SK-N-SH (cell line): ENCODE measurements at regions not wholly inside any gene's neighbourhood (a gene's known extent, or its start where the extent isn't known, plus 50 kb on each side); places are given as distances from the start of the nearest gene placed in this dataset.

ENCODE experiments used
- CTCF ChIA-PET: fragments of 300-600, 350-600 bp; formaldehyde crosslinking; extraction: SDS; loops from one replicate; lab custom pipeline; 2021; lab: Yijun Ruan, JAX
- POLR2A ChIA-PET: fragments of 350-600 bp; sonication (Branson Sonifier 250); formaldehyde crosslinking; extraction: SDS; loops from one replicate; lab custom pipeline; 2020; ENCODE audit warnings: antibody characterized with exemption, inconsistent platforms; lab: Yijun Ruan, JAX
- DNase-seq: peaks from one replicate; pipeline ENCODE4 v3.0.0; 2012
- H2AFZ ChIP-seq: fragments of 200-600 bp; sonication (generic); 2 replicates; pipeline ENCODE4 v1.8.1; 2016; ENCODE audit warnings: antibody characterized with exemption, mild to moderate bottlenecking, low read depth
- H3F3A ChIP-seq: fragments of 200-600 bp; sonication (generic); replicated peaks from 2 replicates; pipeline ENCODE3; 2016; ENCODE audit warnings: antibody characterized with exemption, mild to moderate bottlenecking; ENCODE audit not compliant: insufficient read depth
- H3K27ac ChIP-seq, 2 experiments: fragments of 200-500 bp in 1 of 2; fragments of 200-600 bp in 1 of 2; sonication (Bioruptor generic) in 1 of 2; sonication (generic), shearing (Covaris generic) in 1 of 2; 2 replicates each; pipeline versions ENCODE4 v1.5.1 to v1.6.1; 2014 to 2016; ENCODE audit warnings: low read depth in 2 of 2, inconsistent platforms in 1 of 2, low read length in 1 of 2, mild to moderate bottlenecking in 1 of 2, mixed read lengths in 1 of 2
- H3K27me3 ChIP-seq: fragments of 200-600 bp; sonication (generic), shearing (Covaris generic); 2 replicates; pipeline ENCODE4 v1.6.1; 2016; ENCODE audit warnings: mixed run types; ENCODE audit not compliant: insufficient read depth
- H3K36me3 ChIP-seq, 2 experiments: fragments of 200-500 bp in 1 of 2; fragments of 200-600 bp in 1 of 2; sonication (Bioruptor generic) in 1 of 2; sonication (generic) in 1 of 2; replicated peaks in 1 of 2; 2 replicates each; pipeline versions ENCODE3 to v1.5.1; 2014 to 2016; ENCODE audit warnings: low read length in 1 of 2, mild to moderate bottlenecking in 1 of 2; ENCODE audit not compliant: insufficient read depth in 2 of 2, control insufficient read depth in 1 of 2
- H3K4me1 ChIP-seq, 2 experiments: fragments of 200-500 bp in 1 of 2; fragments of 200-600 bp in 1 of 2; sonication (Bioruptor generic) in 1 of 2; sonication (generic), shearing (Covaris generic) in 1 of 2; 2 replicates each; pipeline versions ENCODE4 v1.5.1 to v1.6.1; 2014 to 2016; ENCODE audit warnings: low read depth in 1 of 2, low read length in 1 of 2, mixed run types in 1 of 2; ENCODE audit not compliant: insufficient read depth in 2 of 2, control insufficient read depth in 1 of 2
- H3K4me2 ChIP-seq: fragments of 200-600 bp; sonication (generic), shearing (Covaris generic); 2 replicates; pipeline ENCODE4 v1.6.1; 2017; ENCODE audit warnings: mixed run types
- H3K4me3 ChIP-seq, 2 experiments: fragments of 200-500 bp in 1 of 2; fragments of 200-600 bp in 1 of 2; sonication (Bioruptor generic) in 1 of 2; sonication (generic), shearing (Covaris generic) in 1 of 2; 2 replicates each; pipeline versions ENCODE4 v1.5.1 to v1.8.1; 2014 to 2016; ENCODE audit warnings: low read depth in 2 of 2, inconsistent platforms in 1 of 2, low read length in 1 of 2, mild to moderate bottlenecking in 1 of 2, mixed read lengths in 1 of 2, moderate library complexity in 1 of 2
- H3K79me2 ChIP-seq: fragments of 200-600 bp; sonication (generic); 2 replicates; pipeline ENCODE4 v1.8.1; 2017; ENCODE audit warnings: mild to moderate bottlenecking; ENCODE audit not compliant: insufficient read depth
- H3K9ac ChIP-seq: fragments of 200-600 bp; sonication (generic); 2 replicates; pipeline ENCODE4 v1.6.1; 2017; ENCODE audit warnings: mixed run types
- H3K9me2 ChIP-seq: fragments of 200-600 bp; sonication (generic); 2 replicates; pipeline ENCODE4 v1.6.1; 2017; ENCODE audit warnings: mixed run types
- H3K9me3 ChIP-seq: fragments of 200-600 bp; sonication (generic); 2 replicates; pipeline ENCODE4 v1.6.1; 2017; ENCODE audit warnings: mixed run types, mild to moderate bottlenecking, moderate library complexity
- H4K20me1 ChIP-seq: fragments of 200-600 bp; sonication (generic); 2 replicates; pipeline ENCODE4 v1.6.1; 2017; ENCODE audit warnings: mild to moderate bottlenecking, mixed run types; ENCODE audit not compliant: insufficient read depth
- CHD2 ChIP-seq: fragments of 150-350 bp; IDR thresholded peaks from 2 replicates; pipeline ENCODE4 v1.6.1; 2018; ENCODE audit warnings: low read length; ENCODE audit not compliant: partially characterized antibody
- ELF1 ChIP-seq: IDR thresholded peaks from 2 replicates; pipeline ENCODE4 v1.4.0; 2012
- EP300 ChIP-seq, 2 experiments: IDR thresholded peaks; 2 replicates each; pipeline versions ENCODE4 v1.4.0 to v1.6.1; 2012; ENCODE audit warnings: borderline replicate concordance in 1 of 2, low read depth in 1 of 2, low read length in 1 of 2
- EZH2phosphoT487 ChIP-seq: fragments of 200-600 bp; sonication (generic); IDR thresholded peaks from 2 replicates; pipeline ENCODE4 v1.6.1; 2017; ENCODE audit warnings: low read depth, mixed run types, mild to moderate bottlenecking, antibody characterized with exemption, moderate library complexity, borderline replicate concordance
- FOSL2 ChIP-seq: IDR thresholded peaks from 2 replicates; pipeline ENCODE4 v1.4.0; 2012; ENCODE audit warnings: low read depth, mild to moderate bottlenecking, moderate library complexity, borderline replicate concordance
- FOXJ3 ChIP-seq: sonication (generic); formaldehyde crosslinking; IDR thresholded peaks from 2 replicates; pipeline ENCODE4 v1.5.1; 2020; ENCODE audit warnings: mild to moderate bottlenecking, missing genetic modification reagents
- FOXM1 ChIP-seq: IDR thresholded peaks from 2 replicates; pipeline ENCODE4 v1.4.0; 2012; ENCODE audit warnings: low read depth, mild to moderate bottlenecking
- GABPA ChIP-seq: IDR thresholded peaks from 2 replicates; pipeline ENCODE4 v1.4.0; 2012; ENCODE audit warnings: low read depth, mild to moderate bottlenecking
- JUND ChIP-seq: IDR thresholded peaks from 2 replicates; pipeline ENCODE4 v1.4.0; 2012
- MEF2A ChIP-seq: IDR thresholded peaks from 2 replicates; pipeline ENCODE4 v1.4.0; 2012; ENCODE audit warnings: low read depth, borderline replicate concordance
- NRF1 ChIP-seq: IDR thresholded peaks from 2 replicates; pipeline ENCODE4 v1.6.1; 2012; ENCODE audit warnings: low read depth, mild to moderate bottlenecking, low read length
- POLR2AphosphoS5 ChIP-seq: IDR thresholded peaks from 2 replicates; pipeline ENCODE4 v1.6.1; 2012; ENCODE audit warnings: low read depth, low read length
- RAD21 ChIP-seq: IDR thresholded peaks from 2 replicates; pipeline ENCODE4 v1.6.1; 2012; ENCODE audit warnings: mild to moderate bottlenecking, low read length
- RCOR1 ChIP-seq: fragments of 150-350 bp; IDR thresholded peaks from 2 replicates; pipeline ENCODE4 v1.6.1; 2017; ENCODE audit warnings: antibody characterized with exemption, low read length
- RFX5 ChIP-seq: IDR thresholded peaks from 2 replicates; pipeline ENCODE4 v1.6.1; 2012; ENCODE audit warnings: mild to moderate bottlenecking, improper control_type of control experiment, low read length
- SIN3A ChIP-seq: IDR thresholded peaks from 2 replicates; pipeline ENCODE4 v1.6.1; 2012; ENCODE audit warnings: low read depth, mild to moderate bottlenecking, low read length, moderate library complexity, borderline replicate concordance
- SMC3 ChIP-seq: IDR thresholded peaks from 2 replicates; pipeline ENCODE4 v1.6.1; 2012; ENCODE audit warnings: low read depth, low read length, improper control_type of control experiment
- TAF1 ChIP-seq: IDR thresholded peaks from 2 replicates; pipeline ENCODE4 v1.6.1; 2012; ENCODE audit warnings: low read depth, mild to moderate bottlenecking, low read length, moderate library complexity, borderline replicate concordance
- TCF12 ChIP-seq: IDR thresholded peaks from 2 replicates; pipeline ENCODE4 v1.4.0; 2012
- TEAD4 ChIP-seq: IDR thresholded peaks from 2 replicates; pipeline ENCODE4 v1.4.0; 2012; ENCODE audit warnings: mild to moderate bottlenecking, borderline replicate concordance; ENCODE audit not compliant: insufficient read depth
- WGBS: methylation state at CpG from one replicate; pipeline ENCODE4 v1.1.6; 2017; ENCODE audit warnings: low lambda C conversion rate; 5-methylcytosine and 5-hydroxymethylcytosine counted together

DNA sequence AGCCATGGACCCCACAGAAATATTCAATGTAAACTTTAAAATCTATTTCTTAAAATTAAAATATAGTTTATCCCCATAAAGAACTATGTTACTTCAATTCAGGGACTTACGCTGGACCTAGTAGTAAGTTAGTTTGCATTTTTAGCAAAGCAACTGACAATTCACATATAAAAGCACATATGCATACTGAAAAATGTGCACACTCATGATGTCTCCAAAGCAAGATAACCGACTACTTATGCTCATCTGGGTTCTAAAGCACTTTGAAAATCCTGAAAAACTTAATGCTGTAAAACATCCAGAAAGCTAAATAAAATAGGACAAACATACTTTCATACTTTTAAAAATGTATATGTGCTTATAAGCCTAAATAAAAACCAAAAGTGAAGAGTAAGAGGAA is 264.4 kb upstream of the GAS1 start:
- Histone ChIP-seq H3K27me3 (no peaks in the 10 kb centered on the region), H3F3A (no peaks in the 10 kb centered on the region), H3K36me3 (no peaks in the 10 kb centered on the region), H3K79me2 (no peaks in the 10 kb centered on the region), H3K9ac (no peak overlapping the region), H2AFZ (no peak overlapping the region), H3K9me3 (no peaks in the 10 kb centered on the region), H3K4me2 (no peak overlapping the region), H3K9me2 (no peaks in the 10 kb centered on the region), H3K27ac (no peak overlapping the region), H3K4me1 (no peaks in the 10 kb centered on the region), H3K4me3 (no peak overlapping the region), H4K20me1 (no peaks in the 10 kb centered on the region)
- ChIA-PET CTCF (no interaction called here), POLR2A (no interaction called here)
- TF ChIP-seq TCF12: no peak
- no peak for TF ChIP-seq MEF2A
- no peak for TF ChIP-seq EP300 (IDR thresholded peaks at IDR 0.05; ENCODE audit: borderline replicate concordance in 1 of 2, low read depth in 1 of 2, low read length in 1 of 2)
- no peak for TF ChIP-seq ELF1
- no peak for TF ChIP-seq RAD21
- TF ChIP-seq FOXM1: no peak
- TF ChIP-seq TEAD4: no peak
- TF ChIP-seq RFX5: no peak
- no peak for TF ChIP-seq CHD2
- no peak for TF ChIP-seq TAF1
- no peak for TF ChIP-seq EZH2phosphoT487
- TF ChIP-seq SMC3: no peak
- TF ChIP-seq POLR2AphosphoS5: no peak
- TF ChIP-seq SIN3A: no peak
- TF ChIP-seq NRF1: no peak
- TF ChIP-seq FOXJ3 (CRISPR knock-in tag): no peak
- TF ChIP-seq GABPA: no peak
- no peak for TF ChIP-seq RCOR1
- no peak for TF ChIP-seq FOSL2
- 92% methylated on average over 2 of the region's 2 CpGs for WGBS
- no peak for DNase-seq

DNA sequence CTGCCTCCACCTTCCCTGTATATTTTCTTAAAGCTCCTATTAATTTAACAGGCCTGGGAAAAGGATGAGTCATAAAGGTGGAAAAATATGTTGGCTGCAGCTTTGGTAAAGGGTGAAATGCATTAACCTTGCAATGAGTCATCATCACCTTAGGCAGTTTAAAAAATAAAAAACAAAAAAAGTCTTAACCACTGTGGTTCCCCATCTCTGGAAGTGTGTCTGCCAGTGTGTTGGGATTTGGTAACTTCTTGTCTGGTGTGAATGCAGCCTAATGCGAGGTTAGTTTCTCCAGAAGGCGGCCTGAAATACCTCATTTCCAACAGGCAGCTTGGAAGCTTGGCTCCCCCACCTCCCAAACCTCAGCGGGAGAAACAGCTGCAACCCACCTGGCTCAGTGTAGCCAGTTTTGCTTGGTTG is 265.3 kb upstream of the GAS1 start:
- no peaks in the 10 kb centered on the region for H3K9me3 ChIP-seq
- DNase-seq: no peak
- H3K9ac ChIP-seq: no peak overlapping the region
- CTCF ChIA-PET: interaction anchor here (1.8 kb wide), 1 partner anchor 13 kb away, joined by 4 read pairs; no protein-coding TSS in a partner anchor
- H3K36me3 ChIP-seq: no peaks in the 10 kb centered on the region
- no peaks in the 10 kb centered on the region for H3K9me2 ChIP-seq
- no peaks in the 10 kb centered on the region for H3F3A ChIP-seq
- H3K4me3 ChIP-seq: no peak overlapping the region
- H2AFZ ChIP-seq: no peak overlapping the region
- WGBS: 90% methylated on average over 3 of the region's 3 CpGs
- no peaks in the 10 kb centered on the region for H3K27me3 ChIP-seq
- no peak overlapping the region for H3K27ac ChIP-seq
- POLR2A ChIA-PET: no interaction called here
- no peaks in the 10 kb centered on the region for H3K4me1 ChIP-seq
- H3K79me2 ChIP-seq: no peaks in the 10 kb centered on the region
- no peak for TF ChIP-seq GABPA
- peak; percentile 56 for TF ChIP-seq TCF12
- TF ChIP-seq FOSL2: peak; percentile 64; the same call in 1 of the 2 replicates
- TF ChIP-seq JUND: peak; percentile 52
- TF ChIP-seq, all 33 proteins: peak for 3
- Histone ChIP-seq H3K4me2 (no peak overlapping the region), H4K20me1 (no peaks in the 10 kb centered on the region)
